Lung (tissue), 11 donors: ENCODE measurements at regions not wholly inside any gene's neighbourhood (a gene's known extent, or its start where the extent isn't known, plus 50 kb on each side); places are given as distances from the start of the nearest gene placed in this dataset.
A peak's percentile ranks its signal among the peaks of the same experiment; 100 is the strongest.
"Not testable (repeated sequence)": the region's sequence is repeated elsewhere in the genome, so short reads cannot be mapped to it uniquely, and the experiment has no call there.

Experiments used
- ATAC-seq: fragments of 200-7000 bp; cut with Tn5 transposase; one replicate; pipeline ENCODE4 v1.9.1; 2020; ENCODE audit warnings: moderate number of reproducible peaks; ENCODE audit not compliant: insufficient read depth, low FRiP score
- DNase-seq, 3 donors: peaks; one replicate each; pipeline ENCODE4 v3.0.0-alpha.2; 2013 to 2017
- H3K27ac ChIP-seq, 2 donors: one replicate each; pipeline ENCODE4 v1.5.1; 2013; ENCODE audit warnings: mild to moderate bottlenecking in 2 of 2, moderate library complexity in 2 of 2, control low read depth in 1 of 2, inconsistent platforms in 1 of 2, low read depth in 1 of 2, low read length in 1 of 2
- H3K27me3 ChIP-seq, 3 donors: one replicate each; pipeline ENCODE4 v1.5.1; 2013; ENCODE audit warnings: low read length in 2 of 3; ENCODE audit not compliant: control insufficient read depth in 3 of 3, insufficient read depth in 3 of 3
- H3K36me3 ChIP-seq, 4 donors: one replicate each; pipeline ENCODE4 v1.5.1; 2013; ENCODE audit warnings: low read length in 4 of 4, mild to moderate bottlenecking in 1 of 4, moderate library complexity in 1 of 4; ENCODE audit not compliant: control insufficient read depth in 4 of 4, insufficient read depth in 4 of 4
- H3K4me1 ChIP-seq, 5 donors: one replicate each; pipeline ENCODE4 v1.5.1; 2013; ENCODE audit warnings: low read length in 5 of 5, mild to moderate bottlenecking in 2 of 5, moderate library complexity in 1 of 5; ENCODE audit not compliant: control insufficient read depth in 5 of 5, insufficient read depth in 5 of 5
- H3K4me3 ChIP-seq: one replicate; pipeline ENCODE4 v1.5.1; 2013; ENCODE audit warnings: mild to moderate bottlenecking, control low read depth, moderate library complexity
- H3K9ac ChIP-seq, 2 donors: one replicate each; pipeline ENCODE4 v1.5.1; 2013; ENCODE audit warnings: low read length in 2 of 2, control low read depth in 1 of 2; ENCODE audit not compliant: insufficient read depth in 1 of 2
- H3K9me3 ChIP-seq, 4 donors: one replicate each; pipeline ENCODE4 v1.5.1; 2013; ENCODE audit warnings: low read length in 3 of 4, mild to moderate bottlenecking in 1 of 4, moderate library complexity in 1 of 4; ENCODE audit not compliant: control insufficient read depth in 4 of 4, insufficient read depth in 3 of 4
- WGBS, 2 donors: extraction: QIAGEN DNeasy Blood & Tissue Kit; methylation state at CpG; one replicate each; pipeline ENCODE4 v1.1.7; 2013; 5-methylcytosine and 5-hydroxymethylcytosine counted together
- TF ChIP-seq, protein P1 (sequence below): IDR thresholded peaks from 2 replicates; pipeline ENCODE4 v1.5.1; 2012; ENCODE audit warnings: mild to moderate bottlenecking; ENCODE audit errors: control extremely low read depth, extremely low read depth
- donor health status: control.
- donor health status: control.
- donor health status: Bipolar disorder and iron deficiency.
- donor health status: healthy.
- donor health status: DM: yes; HTN: yes; CAD: no.

DNA sequence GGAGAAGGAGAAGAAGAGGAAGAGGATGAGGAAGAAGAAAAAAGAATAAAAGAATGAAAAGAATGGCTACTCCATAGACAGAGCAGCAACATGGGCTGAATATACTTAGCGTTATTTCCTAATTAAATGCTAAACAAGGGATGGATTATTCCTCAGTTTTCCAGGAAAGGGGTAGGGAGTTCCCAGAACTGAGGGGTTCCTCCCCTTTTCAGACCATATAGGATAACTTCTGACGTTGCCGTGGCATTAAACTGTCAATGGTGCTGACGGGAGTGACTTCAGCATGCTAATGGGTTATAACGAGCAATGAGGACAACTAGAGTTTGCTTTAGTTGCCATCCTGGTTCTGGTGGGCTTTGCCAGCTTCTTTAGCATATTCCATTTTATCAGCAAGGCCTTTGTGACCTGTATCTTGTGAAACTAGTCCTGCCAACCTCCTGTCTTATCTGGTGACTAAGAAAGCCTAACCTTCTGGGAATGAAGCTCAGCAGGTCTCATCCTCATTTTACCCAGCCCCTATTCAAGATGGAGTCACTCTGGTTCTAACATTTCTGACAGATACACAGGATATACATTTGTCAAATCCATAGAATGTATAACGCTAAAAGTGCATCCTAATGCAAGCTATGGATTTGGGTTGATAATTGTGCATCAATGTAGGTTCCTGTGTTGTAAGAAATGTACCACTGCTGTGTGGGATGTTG, 152.3 kb downstream of the MAIP1 start:
- H3K9ac ChIP-seq = no peak overlapping the region
- H3K27ac ChIP-seq = no peak overlapping the region
- H3K4me1 ChIP-seq = no peaks in the 10 kb centered on the region
- no peaks in the 10 kb centered on the region for H3K27me3 ChIP-seq
- DNase-seq (no peak), ATAC-seq (no peak)
- TF ChIP-seq, protein P1, sequence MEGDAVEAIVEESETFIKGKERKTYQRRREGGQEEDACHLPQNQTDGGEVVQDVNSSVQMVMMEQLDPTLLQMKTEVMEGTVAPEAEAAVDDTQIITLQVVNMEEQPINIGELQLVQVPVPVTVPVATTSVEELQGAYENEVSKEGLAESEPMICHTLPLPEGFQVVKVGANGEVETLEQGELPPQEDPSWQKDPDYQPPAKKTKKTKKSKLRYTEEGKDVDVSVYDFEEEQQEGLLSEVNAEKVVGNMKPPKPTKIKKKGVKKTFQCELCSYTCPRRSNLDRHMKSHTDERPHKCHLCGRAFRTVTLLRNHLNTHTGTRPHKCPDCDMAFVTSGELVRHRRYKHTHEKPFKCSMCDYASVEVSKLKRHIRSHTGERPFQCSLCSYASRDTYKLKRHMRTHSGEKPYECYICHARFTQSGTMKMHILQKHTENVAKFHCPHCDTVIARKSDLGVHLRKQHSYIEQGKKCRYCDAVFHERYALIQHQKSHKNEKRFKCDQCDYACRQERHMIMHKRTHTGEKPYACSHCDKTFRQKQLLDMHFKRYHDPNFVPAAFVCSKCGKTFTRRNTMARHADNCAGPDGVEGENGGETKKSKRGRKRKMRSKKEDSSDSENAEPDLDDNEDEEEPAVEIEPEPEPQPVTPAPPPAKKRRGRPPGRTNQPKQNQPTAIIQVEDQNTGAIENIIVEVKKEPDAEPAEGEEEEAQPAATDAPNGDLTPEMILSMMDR = no peak
- WGBS, 2 donors = 88 to 92% methylated on average over 6 of the region's 6 CpGs
- no peak overlapping the region for H3K4me3 ChIP-seq
- H3K36me3 ChIP-seq = no peaks in the 10 kb centered on the region
- peaks cover 0 to 2% (median 0%) of the 10 kb centered on the region in 4 donors for H3K9me3 ChIP-seq

GRCh38 chr2:200109421-200109820, 154.0 kb downstream of the MAIP1 start:
- no peaks in the 10 kb centered on the region for H3K36me3 ChIP-seq
- TF ChIP-seq, protein P1 = no peak
- H3K9me3 ChIP-seq = peaks cover 0 to 2% (median 0%) of the 10 kb centered on the region in 4 donors
- no peak for ATAC-seq
- H3K4me1 ChIP-seq = no peaks in the 10 kb centered on the region
- H3K4me3 ChIP-seq = no peak overlapping the region
- H3K27me3 ChIP-seq = no peaks in the 10 kb centered on the region
- WGBS, 2 donors = 81 to 82% methylated on average over 3 of the region's 3 CpGs
- H3K9ac ChIP-seq = no peak overlapping the region
- H3K27ac ChIP-seq = no peak overlapping the region
- peak in 1 of 3 donors; percentile 5 for DNase-seq

- no peak overlapping the region for H3K4me3 ChIP-seq
- no peak for DNase-seq
- TF ChIP-seq, protein P1 = no peak
Measured at GRCh38 chr2:200110381-200110780, 155.0 kb downstream of the MAIP1 start.

GRCh38 chr2:200113016-200113799, 157.8 kb downstream of the MAIP1 start:
- not testable (repeated sequence) for H3K27ac ChIP-seq, H3K36me3 ChIP-seq, H3K9me3 ChIP-seq, H3K9ac ChIP-seq, H3K4me1 ChIP-seq, H3K4me3 ChIP-seq, H3K27me3 ChIP-seq, ATAC-seq
- DNase-seq = peak in 1 of 3 donors; percentile 26
- 59 to 69% methylated on average over 8 of the region's 8 CpGs for WGBS, 2 donors

More at GRCh38 chr2:200110381-200110780, 155.0 kb downstream of the MAIP1 start:
- Histone ChIP-seq H3K27me3 (no peaks in the 10 kb centered on the region), H3K9ac (no peak overlapping the region), H3K4me1 (no peaks in the 10 kb centered on the region), H3K9me3 (peaks cover 0 to 2% (median 0%) of the 10 kb centered on the region in 4 donors), H3K36me3 (no peaks in the 10 kb centered on the region), H3K27ac (no peak overlapping the region)
- no peak for ATAC-seq
